ENCODE measurements at regions not wholly inside any gene's neighbourhood (a gene's known extent, or its start where the extent isn't known, plus 50 kb on each side); places are given as distances from the start of the nearest gene placed in this dataset.

GRCh38 chr10:128693493-128694131 lies 567.4 kb upstream of the MKI67 start:
- H3K4me1 Mint-ChIP-seq, result no peaks in the 10 kb centered on the region
- H3K4me3 Mint-ChIP-seq, result no peak overlapping the region
- H3K27ac Mint-ChIP-seq, result no peak overlapping the region
- H3K9me3 Mint-ChIP-seq, result no peaks in the 10 kb centered on the region
- no peak for TF ChIP-seq CTCF (IDR thresholded peaks at IDR 0.05; ENCODE audit: unreplicated experiment in 3 of 3)
- H3K36me3 Mint-ChIP-seq (ENCODE audit: low read depth), result no peaks in the 10 kb centered on the region
- peaks cover 57% of the 10 kb centered on the region for H3K27me3 Mint-ChIP-seq (ENCODE audit: low read depth)

DNA sequence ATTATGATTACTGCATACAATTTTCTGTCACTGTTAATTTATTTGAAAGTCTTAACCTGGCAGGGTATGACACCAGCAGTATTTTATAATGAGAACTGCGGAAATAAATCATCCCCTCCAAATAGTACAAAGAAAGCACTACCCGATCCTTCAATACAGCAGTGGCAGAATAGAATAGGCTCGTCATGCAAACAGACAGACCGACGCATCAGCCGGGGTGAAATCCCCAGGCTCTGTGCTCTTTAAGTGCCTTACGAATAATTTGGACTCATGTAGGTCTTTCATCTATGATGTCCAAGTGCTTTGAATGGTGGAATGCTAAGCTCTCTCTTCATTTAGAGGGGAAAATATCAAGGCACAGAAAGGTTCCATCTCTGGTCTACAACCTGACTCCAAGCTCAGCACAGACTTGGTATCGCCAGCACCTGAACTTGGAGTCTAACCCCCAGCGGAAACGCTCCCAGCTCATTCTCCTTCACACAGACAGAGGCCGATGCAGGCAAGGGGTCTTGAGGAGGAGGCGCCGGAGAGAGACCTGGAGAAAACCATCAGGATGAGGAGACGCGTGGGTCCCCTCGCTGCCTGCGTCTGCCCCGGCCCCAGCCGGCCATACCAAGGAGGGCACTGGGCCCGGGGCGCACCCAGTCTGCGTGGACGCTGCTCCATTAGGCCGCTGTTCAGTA lies 568.1 kb upstream of the MKI67 start:
- Mint-ChIP-seq H3K27ac (no peak overlapping the region), H3K36me3 (ENCODE audit: low read depth) (no peaks in the 10 kb centered on the region), H3K4me3 (no peak overlapping the region), H3K27me3 (ENCODE audit: low read depth) (peaks cover 56% of the 10 kb centered on the region), H3K9me3 (no peaks in the 10 kb centered on the region), H3K4me1 (no peaks in the 10 kb centered on the region)
- TF ChIP-seq CTCF (IDR thresholded peaks at IDR 0.05; ENCODE audit: unreplicated experiment in 3 of 3), result no peak

DNA sequence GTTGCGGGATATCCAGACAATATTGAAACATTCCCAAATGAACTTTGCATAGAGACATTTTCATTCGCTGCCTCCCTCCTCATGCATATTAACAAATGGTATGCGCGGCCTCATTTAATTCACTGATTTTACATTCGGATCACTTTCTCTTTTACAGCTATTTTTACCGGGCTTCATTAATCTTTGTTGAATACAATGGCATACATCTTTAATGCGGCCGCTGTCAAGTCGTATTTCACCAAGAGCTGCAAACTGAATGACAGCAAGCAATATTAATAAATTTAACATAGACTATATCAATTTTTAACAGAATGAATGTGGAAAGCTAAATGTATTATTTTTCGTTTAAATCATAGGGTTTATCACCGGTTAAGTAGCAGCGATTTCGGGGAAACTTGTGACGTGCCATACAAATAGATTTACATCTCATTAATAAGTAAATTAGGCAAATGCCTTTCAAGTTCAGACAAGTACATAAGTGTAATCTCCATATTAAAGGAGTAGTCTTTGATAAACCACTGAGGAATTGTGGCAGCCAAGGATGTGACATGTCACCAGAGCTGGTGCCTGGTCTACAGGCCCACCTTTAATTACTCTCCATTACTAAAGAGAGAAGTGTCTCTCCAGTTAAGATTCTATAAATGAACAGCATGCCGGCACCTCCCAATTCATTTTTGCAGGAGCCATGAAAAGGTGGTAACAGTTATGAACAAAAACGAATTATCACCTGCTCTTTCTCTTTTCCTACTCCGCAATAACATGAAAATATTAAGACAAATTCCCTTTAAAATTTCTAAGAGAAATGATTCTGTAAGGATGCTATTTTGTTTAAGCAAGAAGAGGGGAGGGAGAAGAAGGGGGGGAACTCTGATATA lies 568.9 kb upstream of the MKI67 start:
- Mint-ChIP-seq H3K4me1 (no peaks in the 10 kb centered on the region), H3K27me3 (ENCODE audit: low read depth) (peaks cover 49% of the 10 kb centered on the region), H3K4me3 (no peak overlapping the region), H3K27ac (no peak overlapping the region), H3K36me3 (ENCODE audit: low read depth) (no peaks in the 10 kb centered on the region), H3K9me3 (no peaks in the 10 kb centered on the region)
- TF ChIP-seq CTCF (IDR thresholded peaks at IDR 0.05; ENCODE audit: unreplicated experiment in 3 of 3), result no peak

- Mint-ChIP-seq H3K27me3 (ENCODE audit: low read depth) (peaks cover 49% of the 10 kb centered on the region), H3K9me3 (no peaks in the 10 kb centered on the region), H3K4me3 (no peak overlapping the region), H3K27ac (no peak overlapping the region), H3K4me1 (no peaks in the 10 kb centered on the region), H3K36me3 (ENCODE audit: low read depth) (no peaks in the 10 kb centered on the region)
- no peak for TF ChIP-seq CTCF (IDR thresholded peaks at IDR 0.05; ENCODE audit: unreplicated experiment in 3 of 3)
Measured at GRCh38 chr10:128695931-128696330, 569.7 kb upstream of the MKI67 start.

GRCh38 chr10:128697437-128697836 lies 571.2 kb upstream of the MKI67 start:
- Mint-ChIP-seq H3K27ac (no peak overlapping the region), H3K4me1 (no peaks in the 10 kb centered on the region), H3K36me3 (ENCODE audit: low read depth) (no peaks in the 10 kb centered on the region), H3K4me3 (no peak overlapping the region), H3K27me3 (ENCODE audit: low read depth) (peaks cover 42% of the 10 kb centered on the region), H3K9me3 (no peaks in the 10 kb centered on the region)
- TF ChIP-seq CTCF (IDR thresholded peaks at IDR 0.05; ENCODE audit: unreplicated experiment in 3 of 3), result no peak
